ENCODE measurements at regions not wholly inside any gene's neighbourhood (a gene's known extent, or its start where the extent isn't known, plus 50 kb on each side); places are given as distances from the start of the nearest gene placed in this dataset.

DNA sequence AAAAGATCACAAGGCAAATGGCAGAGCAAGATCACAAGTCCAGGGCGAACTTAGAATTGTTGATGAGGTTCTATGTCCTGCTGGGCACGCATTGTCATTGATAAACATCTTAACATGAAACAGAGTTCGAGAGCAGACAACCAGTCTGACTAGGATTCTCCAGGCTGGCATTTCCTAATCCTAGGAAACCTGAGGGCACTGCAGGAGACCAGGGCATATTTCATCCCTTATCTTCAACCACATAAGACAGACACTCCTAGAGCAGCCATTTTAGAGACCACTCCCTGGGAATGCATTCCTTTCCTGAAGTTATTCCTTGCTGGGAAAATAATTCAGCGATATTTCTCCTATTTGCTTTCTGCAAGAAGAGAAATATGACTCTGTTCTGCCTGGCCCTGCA, 1199.9 kb downstream of the SI start:
- TF ChIP-seq, protein P1, sequence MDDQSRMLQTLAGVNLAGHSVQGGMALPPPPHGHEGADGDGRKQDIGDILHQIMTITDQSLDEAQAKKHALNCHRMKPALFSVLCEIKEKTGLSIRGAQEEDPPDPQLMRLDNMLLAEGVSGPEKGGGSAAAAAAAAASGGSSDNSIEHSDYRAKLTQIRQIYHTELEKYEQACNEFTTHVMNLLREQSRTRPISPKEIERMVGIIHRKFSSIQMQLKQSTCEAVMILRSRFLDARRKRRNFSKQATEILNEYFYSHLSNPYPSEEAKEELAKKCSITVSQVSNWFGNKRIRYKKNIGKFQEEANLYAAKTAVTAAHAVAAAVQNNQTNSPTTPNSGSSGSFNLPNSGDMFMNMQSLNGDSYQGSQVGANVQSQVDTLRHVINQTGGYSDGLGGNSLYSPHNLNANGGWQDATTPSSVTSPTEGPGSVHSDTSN (IDR thresholded peaks at IDR 0.05) = no peak
- TF ChIP-seq, protein P2, sequence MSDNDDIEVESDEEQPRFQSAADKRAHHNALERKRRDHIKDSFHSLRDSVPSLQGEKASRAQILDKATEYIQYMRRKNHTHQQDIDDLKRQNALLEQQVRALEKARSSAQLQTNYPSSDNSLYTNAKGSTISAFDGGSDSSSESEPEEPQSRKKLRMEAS (IDR thresholded peaks at IDR 0.05; ENCODE audit: low read depth) = no peak
- TF ChIP-seq, protein P3, sequence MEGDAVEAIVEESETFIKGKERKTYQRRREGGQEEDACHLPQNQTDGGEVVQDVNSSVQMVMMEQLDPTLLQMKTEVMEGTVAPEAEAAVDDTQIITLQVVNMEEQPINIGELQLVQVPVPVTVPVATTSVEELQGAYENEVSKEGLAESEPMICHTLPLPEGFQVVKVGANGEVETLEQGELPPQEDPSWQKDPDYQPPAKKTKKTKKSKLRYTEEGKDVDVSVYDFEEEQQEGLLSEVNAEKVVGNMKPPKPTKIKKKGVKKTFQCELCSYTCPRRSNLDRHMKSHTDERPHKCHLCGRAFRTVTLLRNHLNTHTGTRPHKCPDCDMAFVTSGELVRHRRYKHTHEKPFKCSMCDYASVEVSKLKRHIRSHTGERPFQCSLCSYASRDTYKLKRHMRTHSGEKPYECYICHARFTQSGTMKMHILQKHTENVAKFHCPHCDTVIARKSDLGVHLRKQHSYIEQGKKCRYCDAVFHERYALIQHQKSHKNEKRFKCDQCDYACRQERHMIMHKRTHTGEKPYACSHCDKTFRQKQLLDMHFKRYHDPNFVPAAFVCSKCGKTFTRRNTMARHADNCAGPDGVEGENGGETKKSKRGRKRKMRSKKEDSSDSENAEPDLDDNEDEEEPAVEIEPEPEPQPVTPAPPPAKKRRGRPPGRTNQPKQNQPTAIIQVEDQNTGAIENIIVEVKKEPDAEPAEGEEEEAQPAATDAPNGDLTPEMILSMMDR (IDR thresholded peaks at IDR 0.05) = no peak
- TF ChIP-seq POLR2AphosphoS5 (IDR thresholded peaks at IDR 0.05; ENCODE audit: low read depth, low read length) (no peak), JUND (IDR thresholded peaks at IDR 0.05) (no peak), NFIC (IDR thresholded peaks at IDR 0.05; ENCODE audit: borderline replicate concordance) (no peak), RAD21 (IDR thresholded peaks at IDR 0.05; ENCODE audit: low read length) (no peak)

Measured in SK-N-SH (cell line).